H1 (cell line): ENCODE measurements at regions not wholly inside any gene's neighbourhood (a gene's known extent, or its start where the extent isn't known, plus 50 kb on each side); places are given as distances from the start of the nearest gene placed in this dataset.
A peak's percentile ranks its signal among the peaks of the same experiment; 100 is the strongest.

ENCODE experiments used
- CBX5 ChIP-seq: fragments of 300-800, 300-1000 bp; sonication (generic); IDR thresholded peaks from 2 replicates; pipeline ENCODE4 v1.7.1; 2016; ENCODE audit warnings: antibody characterized with exemption, low read length, low read depth
- CTCF ChIP-seq, 3 experiments: IDR thresholded peaks; 1 replicate in 2 of 3; 2 replicates in 1 of 3; pipeline versions ENCODE4 v1.5.1 to v1.6.1; 2011; ENCODE audit warnings: low read length in 3 of 3, mild to moderate bottlenecking in 3 of 3, inconsistent platforms in 2 of 3, low read depth in 1 of 3, moderate library complexity in 1 of 3; ENCODE audit not compliant: insufficient read depth in 1 of 3; ENCODE audit errors: control extremely low read depth in 1 of 3
- JUND ChIP-seq: IDR thresholded peaks from 2 replicates; pipeline ENCODE4 v1.6.1; 2011; ENCODE audit warnings: mild to moderate bottlenecking, improper control_type of control experiment, low read length
- POLR2AphosphoS5 ChIP-seq: IDR thresholded peaks from 2 replicates; pipeline ENCODE4 v1.6.1; 2011; ENCODE audit warnings: low read depth, low read length
- RAD21 ChIP-seq, 2 experiments: IDR thresholded peaks in 1 of 2; conservative IDR thresholded peaks in 1 of 2; 2 replicates each; pipeline ENCODE4 v1.6.1; 2011; ENCODE audit warnings: low read depth in 2 of 2, low read length in 2 of 2, improper control_type of control experiment in 1 of 2, inconsistent platforms in 1 of 2, mild to moderate bottlenecking in 1 of 2, moderate library complexity in 1 of 2

- TF ChIP-seq CTCF (IDR thresholded peaks at IDR 0.05; ENCODE audit: control extremely low read depth in 1 of 3, insufficient read depth in 1 of 3, low read depth in 1 of 3, low read length in 3 of 3) (peak; percentile 37 to 50 (median 37)), POLR2AphosphoS5 (no peak), CBX5 (no peak), JUND (no peak), RAD21 (IDR thresholded peaks at IDR 0.05 in 1 of 2, conservative IDR thresholded peaks at IDR 0.05 in 1 of 2; ENCODE audit: low read depth in 2 of 2, low read length in 2 of 2) (peak; percentile 32 to 54)
Observed at GRCh38 chr10:130935897-130936550, 375.5 kb downstream of the TCERG1L start (continued).
